ENCODE measurements at regions not wholly inside any gene's neighbourhood (a gene's known extent, or its start where the extent isn't known, plus 50 kb on each side); places are given as distances from the start of the nearest gene placed in this dataset.

- H3K36me3 ChIP-seq (ENCODE audit: control insufficient read depth in 2 of 2, insufficient read depth in 2 of 2, low read length in 2 of 2) = no peaks in the 10 kb centered on the region
- no peaks in the 10 kb centered on the region for H3K4me1 ChIP-seq (ENCODE audit: control insufficient read depth in 2 of 2, insufficient read depth in 2 of 2, low read length in 2 of 2)
- no peaks in the 10 kb centered on the region for H3K27me3 ChIP-seq (ENCODE audit: control insufficient read depth in 2 of 2, insufficient read depth in 2 of 2, low read length in 2 of 2)
- no peak overlapping the region for H3K4me3 ChIP-seq (ENCODE audit: low read length in 2 of 2)
- no peak overlapping the region for H3K9ac ChIP-seq (ENCODE audit: low read depth in 1 of 2, low read length in 2 of 2)
- H3K27ac ChIP-seq (ENCODE audit: low read depth in 2 of 2, low read length in 2 of 2) = no peak overlapping the region
- no peaks in the 10 kb centered on the region for H3K9me3 ChIP-seq (ENCODE audit: control insufficient read depth in 2 of 2, low read length in 2 of 2)
Measured at GRCh38 chr9:86459191-86459590, 105.0 kb upstream of the TUT7 start.

DNA sequence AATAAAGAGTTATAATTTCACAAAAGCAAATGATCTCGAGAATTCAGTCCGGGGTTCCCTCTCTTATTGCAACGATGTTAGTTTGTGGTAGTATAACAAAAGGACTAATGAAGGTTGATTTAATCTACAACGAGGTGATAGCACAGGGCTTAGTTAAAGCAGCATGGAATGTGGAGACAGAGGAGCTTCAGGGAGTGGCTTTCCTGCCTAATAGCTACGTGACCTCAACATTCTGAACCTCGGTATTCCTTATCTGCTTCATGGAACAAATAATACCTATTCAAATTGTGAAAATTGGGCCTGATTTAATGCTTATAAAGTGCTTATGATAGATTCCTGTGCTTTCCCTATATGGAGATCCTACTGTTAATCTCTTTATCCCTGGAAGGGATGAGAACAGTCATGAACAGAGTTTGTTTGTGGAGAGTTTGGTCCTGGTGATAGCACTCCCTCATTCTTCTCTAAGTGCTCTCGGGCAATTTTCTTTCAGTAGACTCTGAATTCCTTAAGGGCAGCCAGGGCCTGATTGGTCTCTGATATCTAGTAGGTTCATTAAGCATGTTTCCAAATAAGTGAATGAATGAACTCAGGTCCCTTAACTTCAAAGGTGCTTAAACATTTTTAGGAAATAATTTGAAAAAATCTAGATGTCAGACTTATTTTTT is 104.1 kb upstream of the TUT7 start:
- Histone ChIP-seq H3K27ac (ENCODE audit: low read depth in 2 of 2, low read length in 2 of 2) (no peak overlapping the region), H3K9ac (ENCODE audit: low read depth in 1 of 2, low read length in 2 of 2) (no peak overlapping the region), H3K9me3 (ENCODE audit: control insufficient read depth in 2 of 2, low read length in 2 of 2) (no peaks in the 10 kb centered on the region), H3K4me3 (ENCODE audit: low read length in 2 of 2) (no peak overlapping the region), H3K4me1 (ENCODE audit: control insufficient read depth in 2 of 2, insufficient read depth in 2 of 2, low read length in 2 of 2) (no peaks in the 10 kb centered on the region), H3K27me3 (ENCODE audit: control insufficient read depth in 2 of 2, insufficient read depth in 2 of 2, low read length in 2 of 2) (no peaks in the 10 kb centered on the region), H3K36me3 (ENCODE audit: control insufficient read depth in 2 of 2, insufficient read depth in 2 of 2, low read length in 2 of 2) (no peaks in the 10 kb centered on the region)

DNA sequence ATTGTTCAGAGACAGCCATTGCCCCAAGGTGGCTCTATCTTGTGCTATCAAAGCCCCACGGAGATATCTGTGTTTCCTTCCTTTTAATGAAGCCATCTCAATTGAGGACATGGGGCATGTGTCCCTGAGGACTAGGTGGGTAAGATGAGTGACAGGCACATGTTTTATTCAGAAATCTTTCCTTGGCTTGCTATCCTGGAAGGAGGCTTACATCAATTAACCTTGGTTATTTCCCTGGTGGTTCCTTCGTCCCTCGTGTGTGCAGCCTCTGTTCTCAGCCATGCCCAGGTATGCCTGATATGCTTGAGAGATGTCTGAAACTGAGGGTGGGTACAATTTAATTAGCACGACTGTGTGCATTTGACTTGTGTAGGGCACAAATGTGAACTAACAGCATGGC is 102.2 kb upstream of the TUT7 start:
- H3K36me3 ChIP-seq (ENCODE audit: control insufficient read depth in 2 of 2, insufficient read depth in 2 of 2, low read length in 2 of 2) = no peaks in the 10 kb centered on the region
- H3K9ac ChIP-seq (ENCODE audit: low read depth in 1 of 2, low read length in 2 of 2) = no peak overlapping the region
- no peak overlapping the region for H3K27ac ChIP-seq (ENCODE audit: low read depth in 2 of 2, low read length in 2 of 2)
- H3K9me3 ChIP-seq (ENCODE audit: control insufficient read depth in 2 of 2, low read length in 2 of 2) = no peaks in the 10 kb centered on the region
- no peak overlapping the region for H3K4me3 ChIP-seq (ENCODE audit: low read length in 2 of 2)
- H3K27me3 ChIP-seq (ENCODE audit: control insufficient read depth in 2 of 2, insufficient read depth in 2 of 2, low read length in 2 of 2) = no peaks in the 10 kb centered on the region
- H3K4me1 ChIP-seq (ENCODE audit: control insufficient read depth in 2 of 2, insufficient read depth in 2 of 2, low read length in 2 of 2) = no peaks in the 10 kb centered on the region

DNA sequence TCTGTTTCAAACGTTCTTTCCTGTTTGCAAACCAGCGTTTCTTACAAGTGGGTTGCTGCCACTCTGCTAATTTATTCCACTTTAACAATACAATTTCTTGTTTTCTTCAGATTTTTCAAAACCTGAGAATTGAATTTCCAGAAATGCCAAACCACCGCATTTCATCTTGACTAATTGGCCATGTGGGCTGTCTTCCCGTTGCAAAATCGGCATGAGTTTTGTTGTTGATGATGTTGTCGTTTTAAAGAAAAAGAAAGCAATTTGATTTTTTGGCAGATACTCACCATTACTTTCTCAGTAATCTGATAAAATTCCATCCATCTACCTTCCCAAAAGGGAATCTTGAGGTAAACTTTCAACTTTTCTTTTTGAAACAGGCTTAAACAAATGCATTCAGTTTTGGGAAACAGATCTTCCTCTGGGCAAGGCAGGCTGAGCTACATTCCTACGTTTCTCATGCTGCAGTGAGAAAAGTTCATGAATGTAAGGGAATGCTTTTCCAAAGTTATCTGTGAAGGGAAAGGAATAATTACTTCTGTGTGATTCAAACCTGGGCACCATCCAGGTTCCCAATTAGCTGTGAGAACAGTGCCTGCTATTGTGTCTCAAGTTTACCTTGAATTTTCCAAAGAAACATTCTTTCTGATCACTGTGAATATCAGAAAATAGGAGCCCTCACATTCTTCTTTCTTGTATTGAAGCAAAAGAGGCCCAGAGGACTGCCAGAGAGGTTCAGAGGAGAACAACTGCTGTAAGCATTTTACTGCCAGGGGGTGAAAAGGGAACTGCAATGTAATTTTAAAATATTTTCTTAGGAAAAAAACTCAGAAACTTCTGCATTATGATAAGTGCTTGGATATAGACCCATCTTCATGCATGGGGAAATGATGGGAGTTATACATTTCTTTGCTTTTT is 100.7 kb upstream of the TUT7 start:
- H3K36me3 ChIP-seq (ENCODE audit: control insufficient read depth in 2 of 2, insufficient read depth in 2 of 2, low read length in 2 of 2) = no peaks in the 10 kb centered on the region
- no peak overlapping the region for H3K9ac ChIP-seq (ENCODE audit: low read depth in 1 of 2, low read length in 2 of 2)
- H3K9me3 ChIP-seq (ENCODE audit: control insufficient read depth in 2 of 2, low read length in 2 of 2) = no peaks in the 10 kb centered on the region
- H3K4me1 ChIP-seq (ENCODE audit: control insufficient read depth in 2 of 2, insufficient read depth in 2 of 2, low read length in 2 of 2) = no peaks in the 10 kb centered on the region
- no peak overlapping the region for H3K27ac ChIP-seq (ENCODE audit: low read depth in 2 of 2, low read length in 2 of 2)
- H3K4me3 ChIP-seq (ENCODE audit: low read length in 2 of 2) = no peak overlapping the region
- H3K27me3 ChIP-seq (ENCODE audit: control insufficient read depth in 2 of 2, insufficient read depth in 2 of 2, low read length in 2 of 2) = no peaks in the 10 kb centered on the region

- H3K27ac ChIP-seq (ENCODE audit: low read depth in 2 of 2, low read length in 2 of 2) = no peak overlapping the region
- no peaks in the 10 kb centered on the region for H3K4me1 ChIP-seq (ENCODE audit: control insufficient read depth in 2 of 2, insufficient read depth in 2 of 2, low read length in 2 of 2)
- no peaks in the 10 kb centered on the region for H3K36me3 ChIP-seq (ENCODE audit: control insufficient read depth in 2 of 2, insufficient read depth in 2 of 2, low read length in 2 of 2)
- no peak overlapping the region for H3K9ac ChIP-seq (ENCODE audit: low read depth in 1 of 2, low read length in 2 of 2)
- H3K9me3 ChIP-seq (ENCODE audit: control insufficient read depth in 2 of 2, low read length in 2 of 2) = no peaks in the 10 kb centered on the region
- H3K4me3 ChIP-seq (ENCODE audit: low read length in 2 of 2) = no peak overlapping the region
- no peaks in the 10 kb centered on the region for H3K27me3 ChIP-seq (ENCODE audit: control insufficient read depth in 2 of 2, insufficient read depth in 2 of 2, low read length in 2 of 2)
Measured at GRCh38 chr9:86452201-86452828, 98.1 kb upstream of the TUT7 start.

DNA sequence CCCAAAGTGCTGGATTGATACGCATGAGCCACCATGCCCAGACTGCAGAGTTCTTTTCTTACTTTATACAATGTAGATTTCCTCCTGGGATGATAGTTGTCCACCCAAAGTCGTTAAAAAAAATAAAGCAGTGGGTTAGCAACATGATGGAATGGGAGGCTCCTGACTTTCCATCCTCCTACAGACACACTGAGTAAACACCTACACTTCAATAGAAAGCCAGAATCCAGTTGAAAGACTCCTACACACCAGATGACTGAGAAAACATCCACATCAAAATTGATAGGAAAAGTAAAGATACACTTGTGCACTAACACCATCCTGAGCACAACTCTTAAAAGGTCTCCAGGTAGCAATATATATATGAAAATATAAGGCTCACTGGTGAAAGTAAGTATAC is 95.0 kb upstream of the TUT7 start:
- Histone ChIP-seq H3K27ac (ENCODE audit: low read depth in 2 of 2, low read length in 2 of 2) (no peak overlapping the region), H3K9ac (ENCODE audit: low read depth in 1 of 2, low read length in 2 of 2) (no peak overlapping the region), H3K9me3 (ENCODE audit: control insufficient read depth in 2 of 2, low read length in 2 of 2) (no peaks in the 10 kb centered on the region), H3K36me3 (ENCODE audit: control insufficient read depth in 2 of 2, insufficient read depth in 2 of 2, low read length in 2 of 2) (no peaks in the 10 kb centered on the region), H3K27me3 (ENCODE audit: control insufficient read depth in 2 of 2, insufficient read depth in 2 of 2, low read length in 2 of 2) (no peaks in the 10 kb centered on the region), H3K4me3 (ENCODE audit: low read length in 2 of 2) (no peak overlapping the region), H3K4me1 (ENCODE audit: control insufficient read depth in 2 of 2, insufficient read depth in 2 of 2, low read length in 2 of 2) (no peaks in the 10 kb centered on the region)

GRCh38 chr9:86445671-86446070 is 91.5 kb upstream of the TUT7 start:
- Histone ChIP-seq H3K9me3 (ENCODE audit: control insufficient read depth in 2 of 2, low read length in 2 of 2) (no peaks in the 10 kb centered on the region), H3K27ac (ENCODE audit: low read depth in 2 of 2, low read length in 2 of 2) (no peak overlapping the region), H3K9ac (ENCODE audit: low read depth in 1 of 2, low read length in 2 of 2) (no peak overlapping the region), H3K27me3 (ENCODE audit: control insufficient read depth in 2 of 2, insufficient read depth in 2 of 2, low read length in 2 of 2) (no peaks in the 10 kb centered on the region), H3K4me3 (ENCODE audit: low read length in 2 of 2) (no peak overlapping the region), H3K4me1 (ENCODE audit: control insufficient read depth in 2 of 2, insufficient read depth in 2 of 2, low read length in 2 of 2) (no peaks in the 10 kb centered on the region), H3K36me3 (ENCODE audit: control insufficient read depth in 2 of 2, insufficient read depth in 2 of 2, low read length in 2 of 2) (no peaks in the 10 kb centered on the region)

DNA sequence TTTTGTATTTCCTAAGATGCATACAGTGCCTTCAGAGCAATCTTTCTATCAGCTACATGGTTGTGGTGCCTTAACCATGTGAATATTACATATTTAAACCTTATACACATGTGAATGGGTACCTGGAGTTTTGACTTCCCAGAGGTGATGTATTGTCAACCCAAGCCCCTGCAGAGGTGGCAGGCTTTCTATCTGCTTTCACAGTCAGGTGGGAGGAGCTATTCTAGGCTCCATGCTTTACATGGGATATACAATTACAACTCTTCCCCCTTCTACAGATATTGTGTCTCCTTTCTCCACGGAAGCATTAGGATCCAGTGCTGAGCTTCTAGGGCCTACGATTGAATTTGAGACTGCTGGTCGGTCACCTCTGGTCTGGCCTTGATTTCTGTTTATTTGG is 89.8 kb upstream of the TUT7 start:
- Histone ChIP-seq H3K9me3 (ENCODE audit: control insufficient read depth in 2 of 2, low read length in 2 of 2) (no peaks in the 10 kb centered on the region), H3K4me1 (ENCODE audit: control insufficient read depth in 2 of 2, insufficient read depth in 2 of 2, low read length in 2 of 2) (no peaks in the 10 kb centered on the region), H3K27me3 (ENCODE audit: control insufficient read depth in 2 of 2, insufficient read depth in 2 of 2, low read length in 2 of 2) (no peaks in the 10 kb centered on the region), H3K36me3 (ENCODE audit: control insufficient read depth in 2 of 2, insufficient read depth in 2 of 2, low read length in 2 of 2) (no peaks in the 10 kb centered on the region), H3K4me3 (ENCODE audit: low read length in 2 of 2) (no peak overlapping the region), H3K9ac (ENCODE audit: low read depth in 1 of 2, low read length in 2 of 2) (no peak overlapping the region), H3K27ac (ENCODE audit: low read depth in 2 of 2, low read length in 2 of 2) (no peak overlapping the region)

DNA sequence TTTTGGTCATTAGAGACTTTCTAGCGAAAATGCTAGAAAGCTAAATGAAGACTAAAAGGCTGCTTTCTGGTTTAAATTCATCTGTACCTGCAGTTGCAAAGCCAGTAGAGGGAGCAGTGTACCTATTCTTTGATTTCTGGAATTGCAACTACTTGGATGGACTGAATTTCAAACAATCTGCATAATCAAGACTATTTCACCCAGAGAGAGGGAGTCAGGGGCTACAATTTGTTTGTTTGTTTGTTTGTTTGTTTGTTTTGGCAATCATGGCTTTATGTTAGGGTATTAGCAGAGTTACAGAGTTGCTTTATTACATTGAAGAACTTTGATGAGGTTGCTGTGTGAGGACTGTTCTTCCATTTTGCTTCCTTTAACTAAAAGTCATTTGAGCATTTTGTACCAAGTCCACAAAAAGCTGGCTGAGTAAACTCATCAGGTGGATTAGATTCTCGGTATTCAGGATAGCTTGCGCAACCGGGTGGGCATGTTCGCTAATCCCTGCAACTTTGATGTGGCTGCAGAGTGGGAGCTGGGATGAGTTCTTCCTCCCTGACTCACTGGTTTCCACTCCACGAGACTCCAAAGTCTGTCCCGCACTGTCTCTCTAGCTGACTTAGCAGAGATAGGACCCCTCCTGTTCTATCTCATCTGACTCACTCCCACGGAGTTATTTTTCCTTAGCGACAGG is 80.0 kb upstream of the TUT7 start:
- Histone ChIP-seq H3K27ac (ENCODE audit: low read depth in 2 of 2, low read length in 2 of 2) (no peak overlapping the region), H3K9ac (ENCODE audit: low read depth in 1 of 2, low read length in 2 of 2) (no peak overlapping the region), H3K9me3 (ENCODE audit: control insufficient read depth in 2 of 2, low read length in 2 of 2) (no peaks in the 10 kb centered on the region), H3K4me3 (ENCODE audit: low read length in 2 of 2) (no peak overlapping the region), H3K27me3 (ENCODE audit: control insufficient read depth in 2 of 2, insufficient read depth in 2 of 2, low read length in 2 of 2) (no peaks in the 10 kb centered on the region), H3K4me1 (ENCODE audit: control insufficient read depth in 2 of 2, insufficient read depth in 2 of 2, low read length in 2 of 2) (no peaks in the 10 kb centered on the region), H3K36me3 (ENCODE audit: control insufficient read depth in 2 of 2, insufficient read depth in 2 of 2, low read length in 2 of 2) (no peaks in the 10 kb centered on the region)
